NB4 (cell line): ENCODE measurements at regions not wholly inside any gene's neighbourhood (a gene's known extent, or its start where the extent isn't known, plus 50 kb on each side); places are given as distances from the start of the nearest gene placed in this dataset.

Source experiments
- CTCF ChIP-seq: IDR thresholded peaks from one replicate; pipeline ENCODE4 v1.5.1; 2012; ENCODE audit warnings: low read depth, low read length
- MAX ChIP-seq: IDR thresholded peaks from 2 replicates; pipeline ENCODE4 v1.6.1; 2011; ENCODE audit warnings: low read depth, low read length

GRCh38 chr1:5436808-5437207 lies 555.4 kb downstream of the NPHP4 start:
- TF ChIP-seq CTCF: no peak
- TF ChIP-seq MAX: no peak
